IMR-90 (cell line): ENCODE measurements at regions not wholly inside any gene's neighbourhood (a gene's known extent, or its start where the extent isn't known, plus 50 kb on each side); places are given as distances from the start of the nearest gene placed in this dataset.

Source experiments
- ATAC-seq: fragments of 200-7000 bp; cut with Tn5 transposase; 2 replicates; pipeline ENCODE4 v1.9.1; 2020; ENCODE audit warnings: low read depth, mild to moderate bottlenecking, moderate library complexity
- BruUV-seq: library from RNA; stranded (reverse); fragments of 400-500 nt; replicated peaks from 2 replicates; lab custom pipeline; 2021; lab: Mats Ljungman, UMichigan
- CTCF ChIA-PET: fragments of 300-600 bp; formaldehyde crosslinking; extraction: SDS; loops from one replicate; lab custom pipeline; 2021; ENCODE audit warnings: antibody characterized with exemption; lab: Yijun Ruan, JAX
- POLR2A ChIA-PET: fragments of 300-600 bp; sonication (Branson Sonifier 250); formaldehyde crosslinking; loops from one replicate; lab custom pipeline; 2022; ENCODE audit warnings: antibody characterized with exemption; ENCODE audit not compliant: unreplicated experiment; lab: Charles Lee
- DNase-seq: peaks from one replicate; pipeline ENCODE4 v3.0.0; 2013
- H2AFZ ChIP-seq: replicated peaks from 2 replicates; pipeline ENCODE3; 2013; ENCODE audit warnings: low read length, mild to moderate bottlenecking; ENCODE audit not compliant: poor library complexity
- H2AK5ac ChIP-seq: 2 replicates; pipeline ENCODE4 v1.6.1; 2013; ENCODE audit warnings: low read depth, low read length, inconsistent platforms
- H2AK9ac ChIP-seq: replicated peaks from 2 replicates; pipeline ENCODE3; 2013; ENCODE audit warnings: mild to moderate bottlenecking, low read depth, low read length, moderate library complexity; ENCODE audit not compliant: poor library complexity
- H2BK120ac ChIP-seq: 2 replicates; pipeline ENCODE4 v1.6.1; 2013; ENCODE audit warnings: low read depth, low read length, inconsistent platforms
- H2BK15ac ChIP-seq: 3 replicates; pipeline ENCODE4 v1.6.1; 2013; ENCODE audit warnings: low read depth, low read length, inconsistent platforms
- H2BK20ac ChIP-seq: 2 replicates; pipeline ENCODE4 v1.6.1; 2013; ENCODE audit warnings: low read depth, mild to moderate bottlenecking, inconsistent platforms, low read length, moderate library complexity
- H2BK5ac ChIP-seq: 2 replicates; pipeline ENCODE4 v1.6.1; 2013; ENCODE audit warnings: mild to moderate bottlenecking, low read depth, low read length, inconsistent platforms; ENCODE audit not compliant: poor library complexity, severe bottlenecking
- H3K14ac ChIP-seq: replicated peaks from 2 replicates; pipeline ENCODE4 v1.6.1; 2013; ENCODE audit warnings: low read depth, low read length, inconsistent platforms
- H3K18ac ChIP-seq: 2 replicates; pipeline ENCODE4 v1.6.1; 2013; ENCODE audit warnings: low read depth, low read length, control low read depth
- H3K23ac ChIP-seq: 2 replicates; pipeline ENCODE4 v1.6.1; 2013; ENCODE audit warnings: low read depth, low read length, inconsistent platforms
- H3K27ac ChIP-seq: 2 replicates; pipeline ENCODE4 v1.5.1; 2013; ENCODE audit warnings: mild to moderate bottlenecking, control low read depth, low read length; ENCODE audit not compliant: insufficient read depth
- H3K27me3 ChIP-seq: 2 replicates; pipeline ENCODE4 v1.6.1; 2013; ENCODE audit warnings: low read length; ENCODE audit not compliant: control insufficient read depth, insufficient read depth
- H3K36me3 ChIP-seq: 2 replicates; pipeline ENCODE4 v1.6.1; 2013; ENCODE audit warnings: low read length, mixed read lengths; ENCODE audit not compliant: control insufficient read depth, insufficient read depth
- H3K4ac ChIP-seq: 2 replicates; pipeline ENCODE4 v1.6.1; 2013; ENCODE audit warnings: low read depth, low read length, inconsistent platforms
- H3K4me1 ChIP-seq: 2 replicates; pipeline ENCODE4 v1.6.1; 2013; ENCODE audit warnings: low read length, mixed read lengths; ENCODE audit not compliant: control insufficient read depth, insufficient read depth
- H3K4me2 ChIP-seq: 2 replicates; pipeline ENCODE4 v1.6.1; 2013; ENCODE audit warnings: low read depth, mild to moderate bottlenecking, control low read depth, low read length, moderate library complexity
- H3K4me3 ChIP-seq: 2 replicates; pipeline ENCODE4 v1.5.1; 2013; ENCODE audit warnings: low read depth, mild to moderate bottlenecking, control low read depth, low read length, moderate library complexity; ENCODE audit not compliant: insufficient read depth
- H3K56ac ChIP-seq: 2 replicates; pipeline ENCODE4 v1.6.1; 2013; ENCODE audit warnings: low read length, inconsistent platforms; ENCODE audit not compliant: insufficient read depth; ENCODE audit errors: extremely low read depth
- H3K79me1 ChIP-seq, 2 experiments: 2 replicates each; pipeline ENCODE4 v1.6.1; 2013; ENCODE audit warnings: low read length in 2 of 2, inconsistent platforms in 1 of 2, low read depth in 1 of 2
- H3K9ac ChIP-seq: 2 replicates; pipeline ENCODE4 v1.6.1; 2013; ENCODE audit warnings: low read depth, low read length, control low read depth
- H3K9me1 ChIP-seq: 2 replicates; pipeline ENCODE4 v1.6.1; 2013; ENCODE audit warnings: low read length, inconsistent platforms; ENCODE audit not compliant: insufficient read depth
- H3K9me3 ChIP-seq: 2 replicates; pipeline ENCODE4 v1.6.1; 2013; ENCODE audit warnings: low read length; ENCODE audit not compliant: control insufficient read depth, insufficient read depth
- H4K20me1 ChIP-seq: 2 replicates; pipeline ENCODE4 v1.6.1; 2013; ENCODE audit warnings: low read length, inconsistent platforms; ENCODE audit not compliant: insufficient read depth
- H4K5ac ChIP-seq: 2 replicates; pipeline ENCODE4 v1.6.1; 2013; ENCODE audit warnings: mild to moderate bottlenecking, low read depth, low read length, control low read depth
- H4K8ac ChIP-seq, 2 experiments: 2 replicates each; pipeline ENCODE4 v1.6.1; 2013; ENCODE audit warnings: low read depth in 2 of 2, low read length in 2 of 2, control low read depth in 1 of 2, inconsistent platforms in 1 of 2
- H4K91ac ChIP-seq: 2 replicates; pipeline ENCODE4 v1.6.1; 2013; ENCODE audit warnings: low read depth, low read length, inconsistent platforms; ENCODE audit not compliant: insufficient read depth
- CHD1 ChIP-seq: IDR thresholded peaks from 2 replicates; pipeline ENCODE4 v1.6.1; 2012; ENCODE audit warnings: low read depth, low read length, improper control_type of control experiment
- RAD21 ChIP-seq: IDR thresholded peaks from 2 replicates; pipeline ENCODE4 v1.6.1; 2012; ENCODE audit warnings: low read length, improper control_type of control experiment
- WGBS, 2 experiments: methylation state at CpG; one replicate each; pipeline versions ENCODE4 v1.1.5 to v1.1.7; 2013; ENCODE audit warnings: missing lambda C conversion rate in 2 of 2; ENCODE audit not compliant: insufficient read length in 1 of 2; ENCODE audit errors: extremely low coverage in 2 of 2; 5-methylcytosine and 5-hydroxymethylcytosine counted together
- dilution Hi-C: fragments of 300-500 bp; cut with HindIII; formaldehyde crosslinking; loops from one replicate; pipeline ENCODE4 v1.14.3; 2018; ENCODE audit warnings: low sequenced_read_pairs; ENCODE audit not compliant: unreplicated experiment
- in situ Hi-C: fragments of 300-500 bp; cut with MboI; formaldehyde crosslinking; loops from 3 replicates; pipeline ENCODE4 v1.14.3; 2019; ENCODE audit warnings: low sequenced_read_pairs, inconsistent platforms, mixed read lengths
- intact Hi-C: fragments of 100-400 bp; cut with micrococcal nuclease; formaldehyde crosslinking; loops from 2 replicates; pipeline ENCODE4 v1.10.0; 2022
- TF ChIP-seq, protein P1 (sequence below): fragments of 150-350 bp; IDR thresholded peaks from 2 replicates; pipeline ENCODE4 v1.6.1; 2017; ENCODE audit warnings: mild to moderate bottlenecking, antibody characterized with exemption, low read length, low read depth

DNA sequence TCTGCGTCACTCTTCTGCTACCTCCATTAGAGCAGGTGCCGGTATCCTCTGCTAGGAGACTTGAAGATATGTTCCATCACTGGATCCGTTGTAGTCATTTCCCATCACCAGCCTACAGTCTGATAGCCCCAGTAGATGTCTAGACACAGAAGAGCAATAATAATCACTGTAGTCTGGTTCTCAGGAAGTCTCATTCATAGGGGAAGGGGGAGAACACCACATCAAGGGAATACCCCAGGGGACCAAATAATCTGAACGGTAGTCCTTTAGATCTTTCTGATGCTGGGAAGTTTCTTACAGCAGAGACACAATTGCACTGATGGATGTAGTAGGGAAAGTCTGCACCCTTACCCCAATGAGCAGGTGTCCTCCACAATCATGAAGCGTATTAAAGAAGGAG is 595.0 kb downstream of the EPHA3 start:
- Histone ChIP-seq H4K8ac (no peak overlapping the region), H4K5ac (no peak overlapping the region), H3K4me1 (no peaks in the 10 kb centered on the region), H3K36me3 (no peaks in the 10 kb centered on the region), H2BK5ac (no peak overlapping the region), H3K18ac (no peak overlapping the region), H3K9me3 (peaks cover 5% of the 10 kb centered on the region; the same call in 1 of the 2 replicates), H4K20me1 (no peaks in the 10 kb centered on the region), H2AFZ (no peak overlapping the region), H2BK20ac (no peak overlapping the region), H3K27ac (no peak overlapping the region), H3K4me3 (no peak overlapping the region), H2BK15ac (no peak overlapping the region), H3K79me1 (no peaks in the 10 kb centered on the region), H3K23ac (no peak overlapping the region), H2AK5ac (no peak overlapping the region), H2AK9ac (no peak overlapping the region), H3K4ac (no peak overlapping the region), H2BK120ac (no peak overlapping the region), H3K14ac (no peak overlapping the region), H4K91ac (no peak overlapping the region), H3K56ac (no peak overlapping the region), H3K9ac (no peak overlapping the region), H3K9me1 (no peaks in the 10 kb centered on the region), H3K27me3 (no peaks in the 10 kb centered on the region), H3K4me2 (no peak overlapping the region)
- BruUV-seq = no TSS peak
- dilution Hi-C loops (no loop called here), intact Hi-C loops (no loop called here), in situ Hi-C loops (no loop called here)
- POLR2A ChIA-PET = no interaction called here
- no peak for ATAC-seq
- DNase-seq = no peak
- WGBS, 2 experiments = no CpG with 5 or more reads among the region's 5 CpGs
- TF ChIP-seq, protein P1, sequence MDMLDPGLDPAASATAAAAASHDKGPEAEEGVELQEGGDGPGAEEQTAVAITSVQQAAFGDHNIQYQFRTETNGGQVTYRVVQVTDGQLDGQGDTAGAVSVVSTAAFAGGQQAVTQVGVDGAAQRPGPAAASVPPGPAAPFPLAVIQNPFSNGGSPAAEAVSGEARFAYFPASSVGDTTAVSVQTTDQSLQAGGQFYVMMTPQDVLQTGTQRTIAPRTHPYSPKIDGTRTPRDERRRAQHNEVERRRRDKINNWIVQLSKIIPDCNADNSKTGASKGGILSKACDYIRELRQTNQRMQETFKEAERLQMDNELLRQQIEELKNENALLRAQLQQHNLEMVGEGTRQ = no peak
- TF ChIP-seq RAD21 = no peak
- no peak for TF ChIP-seq CHD1
- CTCF ChIA-PET = no interaction called here
